ENCODE measurements at regions not wholly inside any gene's neighbourhood (a gene's known extent, or its start where the extent isn't known, plus 50 kb on each side); places are given as distances from the start of the nearest gene placed in this dataset.

DNA sequence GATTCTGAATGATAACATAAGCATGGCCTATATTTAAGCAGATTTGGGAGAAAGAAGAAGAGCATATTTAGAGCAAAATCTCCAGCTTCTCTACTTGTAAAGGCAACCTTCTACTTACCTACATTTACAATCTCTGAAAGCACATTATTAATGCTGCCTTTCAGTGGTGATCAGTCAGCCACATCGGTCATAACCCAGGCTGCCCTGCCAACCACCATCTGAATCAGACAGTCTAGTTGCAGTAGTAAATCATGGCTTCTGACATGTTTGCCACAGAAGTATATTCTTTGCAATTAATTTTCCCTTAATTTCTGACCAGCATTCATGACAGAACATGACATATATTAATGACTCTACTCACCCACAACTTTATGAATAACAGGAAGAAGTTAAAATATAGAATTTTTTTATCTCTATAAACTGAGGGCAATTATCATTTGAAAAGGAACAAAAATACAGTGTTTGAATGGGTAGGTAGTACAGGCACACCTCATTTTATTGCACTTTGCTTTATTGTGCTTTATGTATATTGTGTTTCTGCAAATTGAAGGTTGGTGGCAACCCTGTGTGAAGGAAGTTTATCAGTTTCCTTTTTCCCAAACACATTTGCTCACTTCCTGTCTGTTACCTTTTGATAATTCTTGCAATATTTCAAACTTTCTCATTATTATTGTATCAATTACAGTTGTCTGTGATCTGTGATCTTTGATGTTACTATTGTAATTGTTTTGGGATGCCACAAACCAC lies 531.6 kb upstream of the CHAC2 start:
- TF ChIP-seq, protein P1, sequence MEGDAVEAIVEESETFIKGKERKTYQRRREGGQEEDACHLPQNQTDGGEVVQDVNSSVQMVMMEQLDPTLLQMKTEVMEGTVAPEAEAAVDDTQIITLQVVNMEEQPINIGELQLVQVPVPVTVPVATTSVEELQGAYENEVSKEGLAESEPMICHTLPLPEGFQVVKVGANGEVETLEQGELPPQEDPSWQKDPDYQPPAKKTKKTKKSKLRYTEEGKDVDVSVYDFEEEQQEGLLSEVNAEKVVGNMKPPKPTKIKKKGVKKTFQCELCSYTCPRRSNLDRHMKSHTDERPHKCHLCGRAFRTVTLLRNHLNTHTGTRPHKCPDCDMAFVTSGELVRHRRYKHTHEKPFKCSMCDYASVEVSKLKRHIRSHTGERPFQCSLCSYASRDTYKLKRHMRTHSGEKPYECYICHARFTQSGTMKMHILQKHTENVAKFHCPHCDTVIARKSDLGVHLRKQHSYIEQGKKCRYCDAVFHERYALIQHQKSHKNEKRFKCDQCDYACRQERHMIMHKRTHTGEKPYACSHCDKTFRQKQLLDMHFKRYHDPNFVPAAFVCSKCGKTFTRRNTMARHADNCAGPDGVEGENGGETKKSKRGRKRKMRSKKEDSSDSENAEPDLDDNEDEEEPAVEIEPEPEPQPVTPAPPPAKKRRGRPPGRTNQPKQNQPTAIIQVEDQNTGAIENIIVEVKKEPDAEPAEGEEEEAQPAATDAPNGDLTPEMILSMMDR (conservative IDR thresholded peaks at IDR 0.05; ENCODE audit: control insufficient read depth, insufficient read depth, low read depth, low read length): no peak
- no peak overlapping the region for H3K4me3 ChIP-seq (ENCODE audit: control insufficient read depth, low read depth, low read length)
- DNase-seq (ENCODE audit: low read depth): no peak

DNA sequence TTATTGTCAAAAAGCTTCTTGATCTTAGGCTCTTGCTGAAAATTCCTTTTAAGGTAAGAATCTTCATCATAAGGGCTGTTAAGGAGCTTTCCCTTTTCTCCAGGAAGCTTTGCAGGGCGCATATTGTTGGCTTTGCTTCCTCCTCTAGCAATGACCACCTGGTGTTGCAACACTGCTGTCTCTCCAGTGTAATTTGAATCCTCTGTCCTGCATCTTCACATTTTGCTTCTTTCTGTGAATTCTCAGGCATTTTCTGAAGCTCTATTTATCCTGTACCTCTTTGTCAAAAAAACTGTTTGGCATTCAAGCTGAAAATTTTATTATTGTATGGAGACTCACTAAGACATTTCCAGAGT lies 533.1 kb upstream of the CHAC2 start:
- H3K4me3 ChIP-seq (ENCODE audit: control insufficient read depth, low read depth, low read length): no peak overlapping the region
- TF ChIP-seq, protein P1 (conservative IDR thresholded peaks at IDR 0.05; ENCODE audit: control insufficient read depth, insufficient read depth, low read depth, low read length): no peak
- peak; percentile 19 for DNase-seq (ENCODE audit: low read depth)

DNA sequence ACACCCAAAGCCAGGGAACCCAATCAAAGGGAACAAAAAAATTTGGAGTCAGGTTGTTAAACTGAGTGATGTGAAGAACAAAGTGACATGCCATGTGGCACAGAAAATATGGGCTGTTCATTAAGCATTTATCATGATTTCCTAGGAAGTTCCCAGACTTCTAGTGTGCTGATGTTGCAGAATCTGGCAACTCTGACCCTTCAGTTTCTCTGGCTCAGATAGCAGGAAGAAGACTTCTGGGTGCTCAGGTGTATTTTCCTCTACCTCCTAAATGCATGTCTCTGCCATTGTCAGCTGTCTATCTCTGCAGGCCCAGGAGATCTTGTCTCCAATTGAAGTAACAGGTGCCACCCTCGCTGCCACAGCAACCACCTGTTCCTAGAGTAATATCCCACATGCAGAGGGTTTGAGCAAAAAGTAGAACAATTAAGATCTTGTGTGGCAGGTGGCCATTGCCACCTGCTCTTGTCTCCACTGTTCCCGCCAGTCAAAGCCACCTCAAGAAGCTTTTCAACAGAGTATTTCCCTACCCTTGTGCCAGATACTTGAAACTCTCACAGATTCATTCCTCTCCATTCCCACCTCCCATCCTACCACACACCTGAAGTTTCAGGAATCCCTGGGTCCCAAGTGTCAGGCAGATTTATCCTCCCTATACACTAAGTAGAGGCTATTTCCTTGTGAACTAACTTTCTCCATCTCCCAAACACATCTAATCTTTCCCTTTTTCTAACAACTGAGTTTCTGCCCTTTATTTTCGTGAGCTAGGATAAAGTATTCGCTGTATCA lies 533.7 kb upstream of the CHAC2 start:
- no peak for DNase-seq (ENCODE audit: low read depth)
- TF ChIP-seq, protein P1 (conservative IDR thresholded peaks at IDR 0.05; ENCODE audit: control insufficient read depth, insufficient read depth, low read depth, low read length): no peak
- no peak overlapping the region for H3K4me3 ChIP-seq (ENCODE audit: control insufficient read depth, low read depth, low read length)

DNA sequence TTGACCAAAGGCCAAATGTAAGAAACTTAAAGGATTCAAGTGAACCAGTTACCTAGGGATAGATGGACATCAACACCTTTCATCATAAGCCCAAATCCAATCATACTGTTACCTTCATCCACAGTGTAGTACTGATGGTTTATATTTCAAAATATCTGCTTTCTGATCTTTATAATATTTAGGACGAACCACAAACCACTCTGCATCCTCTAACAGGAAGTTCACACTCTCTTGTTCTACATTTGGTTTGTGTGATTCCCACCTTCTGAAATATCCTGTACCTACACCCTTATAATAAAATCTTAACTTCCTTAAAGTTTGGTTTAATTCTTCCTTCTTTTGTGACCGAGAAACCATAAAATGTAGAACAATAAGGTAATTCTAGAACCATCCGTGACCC lies 535.7 kb upstream of the CHAC2 start:
- TF ChIP-seq, protein P1 (conservative IDR thresholded peaks at IDR 0.05; ENCODE audit: control insufficient read depth, insufficient read depth, low read depth, low read length): no peak
- no peak for DNase-seq (ENCODE audit: low read depth)
- H3K4me3 ChIP-seq (ENCODE audit: control insufficient read depth, low read depth, low read length): no peak overlapping the region

DNA sequence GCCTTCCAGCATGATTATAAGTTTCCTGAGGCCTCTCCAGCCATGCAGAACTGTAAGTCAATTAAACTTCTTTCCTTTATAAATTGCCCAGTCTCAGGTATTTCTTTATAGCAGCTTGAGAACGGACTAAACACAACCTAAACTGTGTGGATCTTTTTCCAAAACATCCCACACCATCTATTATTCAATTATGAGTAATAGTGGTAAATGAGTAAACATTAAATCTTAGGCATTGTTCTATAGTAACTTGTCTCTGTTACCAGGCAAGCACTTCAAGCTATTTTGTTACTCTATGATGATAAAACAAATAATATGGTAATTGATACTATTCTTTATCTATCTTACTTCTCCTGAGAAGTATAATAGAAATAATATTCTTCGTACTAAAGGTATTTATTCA lies 536.9 kb upstream of the CHAC2 start:
- DNase-seq (ENCODE audit: low read depth): no peak
- TF ChIP-seq, protein P1 (conservative IDR thresholded peaks at IDR 0.05; ENCODE audit: control insufficient read depth, insufficient read depth, low read depth, low read length): no peak
- no peak overlapping the region for H3K4me3 ChIP-seq (ENCODE audit: control insufficient read depth, low read depth, low read length)

DNA sequence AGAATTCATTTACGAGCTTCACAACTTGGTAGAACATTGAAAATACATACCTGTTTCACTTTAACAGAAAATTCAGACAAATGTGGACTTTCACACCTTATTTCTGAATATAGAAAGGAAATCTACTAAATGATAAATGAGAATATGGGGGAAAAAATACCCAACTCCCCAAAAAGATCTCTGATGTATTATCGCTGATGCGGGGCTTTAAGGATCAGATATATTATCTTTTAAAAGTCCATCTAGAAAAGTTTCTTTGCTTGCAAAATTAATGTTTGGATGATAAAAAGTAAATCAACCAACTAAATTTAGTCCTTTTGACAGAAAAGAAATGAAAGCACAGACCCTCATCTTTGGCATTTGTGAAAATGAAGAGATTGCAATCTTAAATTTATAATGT lies 540.1 kb upstream of the CHAC2 start:
- no peak overlapping the region for H3K4me3 ChIP-seq (ENCODE audit: control insufficient read depth, low read depth, low read length)
- TF ChIP-seq, protein P1 (conservative IDR thresholded peaks at IDR 0.05; ENCODE audit: control insufficient read depth, insufficient read depth, low read depth, low read length): no peak
- DNase-seq (ENCODE audit: low read depth): no peak
